PFSK-1 (cell line): ENCODE measurements at regions not wholly inside any gene's neighbourhood (a gene's known extent, or its start where the extent isn't known, plus 50 kb on each side); places are given as distances from the start of the nearest gene placed in this dataset.

ENCODE experiments used
- TAF1 ChIP-seq: IDR thresholded peaks from 2 replicates; pipeline ENCODE4 v1.6.1; 2012; ENCODE audit warnings: low read length, control low read depth, borderline replicate concordance; ENCODE audit not compliant: insufficient read depth
- TF ChIP-seq, protein P1 (sequence below), 2 experiments: IDR thresholded peaks; 2 replicates each; pipeline versions ENCODE4 v1.6.1 to v1.8.0; 2011 to 2012; ENCODE audit warnings: low read depth in 2 of 2, low read length in 2 of 2, control low read depth in 1 of 2, inconsistent platforms in 1 of 2, mild to moderate bottlenecking in 1 of 2, moderate library complexity in 1 of 2; ENCODE audit not compliant: insufficient read depth in 1 of 2

- TF ChIP-seq TAF1, result no peak
- TF ChIP-seq, protein P1, sequence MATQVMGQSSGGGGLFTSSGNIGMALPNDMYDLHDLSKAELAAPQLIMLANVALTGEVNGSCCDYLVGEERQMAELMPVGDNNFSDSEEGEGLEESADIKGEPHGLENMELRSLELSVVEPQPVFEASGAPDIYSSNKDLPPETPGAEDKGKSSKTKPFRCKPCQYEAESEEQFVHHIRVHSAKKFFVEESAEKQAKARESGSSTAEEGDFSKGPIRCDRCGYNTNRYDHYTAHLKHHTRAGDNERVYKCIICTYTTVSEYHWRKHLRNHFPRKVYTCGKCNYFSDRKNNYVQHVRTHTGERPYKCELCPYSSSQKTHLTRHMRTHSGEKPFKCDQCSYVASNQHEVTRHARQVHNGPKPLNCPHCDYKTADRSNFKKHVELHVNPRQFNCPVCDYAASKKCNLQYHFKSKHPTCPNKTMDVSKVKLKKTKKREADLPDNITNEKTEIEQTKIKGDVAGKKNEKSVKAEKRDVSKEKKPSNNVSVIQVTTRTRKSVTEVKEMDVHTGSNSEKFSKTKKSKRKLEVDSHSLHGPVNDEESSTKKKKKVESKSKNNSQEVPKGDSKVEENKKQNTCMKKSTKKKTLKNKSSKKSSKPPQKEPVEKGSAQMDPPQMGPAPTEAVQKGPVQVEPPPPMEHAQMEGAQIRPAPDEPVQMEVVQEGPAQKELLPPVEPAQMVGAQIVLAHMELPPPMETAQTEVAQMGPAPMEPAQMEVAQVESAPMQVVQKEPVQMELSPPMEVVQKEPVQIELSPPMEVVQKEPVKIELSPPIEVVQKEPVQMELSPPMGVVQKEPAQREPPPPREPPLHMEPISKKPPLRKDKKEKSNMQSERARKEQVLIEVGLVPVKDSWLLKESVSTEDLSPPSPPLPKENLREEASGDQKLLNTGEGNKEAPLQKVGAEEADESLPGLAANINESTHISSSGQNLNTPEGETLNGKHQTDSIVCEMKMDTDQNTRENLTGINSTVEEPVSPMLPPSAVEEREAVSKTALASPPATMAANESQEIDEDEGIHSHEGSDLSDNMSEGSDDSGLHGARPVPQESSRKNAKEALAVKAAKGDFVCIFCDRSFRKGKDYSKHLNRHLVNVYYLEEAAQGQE (IDR thresholded peaks at IDR 0.05; ENCODE audit: insufficient read depth in 1 of 2, low read depth in 2 of 2, low read length in 2 of 2), result no peak
Observed at GRCh38 chr22:46070215-46070802, 80.0 kb upstream of the PPARA start.
